Middle frontal gyrus (tissue), 1 donor: ENCODE measurements at regions not wholly inside any gene's neighbourhood (a gene's known extent, or its start where the extent isn't known, plus 50 kb on each side); places are given as distances from the start of the nearest gene placed in this dataset.
A peak's percentile ranks its signal among the peaks of the same experiment; 100 is the strongest.

Experiments
- DNase-seq: peaks from one replicate; pipeline ENCODE4 v3.0.0-alpha.2; 2015; ENCODE audit warnings: low spot score; ENCODE audit errors: extremely low spot score

GRCh38 chr1:201766131-201766866 is 62.7 kb upstream of the IPO9 start:
- no peak for DNase-seq

DNA sequence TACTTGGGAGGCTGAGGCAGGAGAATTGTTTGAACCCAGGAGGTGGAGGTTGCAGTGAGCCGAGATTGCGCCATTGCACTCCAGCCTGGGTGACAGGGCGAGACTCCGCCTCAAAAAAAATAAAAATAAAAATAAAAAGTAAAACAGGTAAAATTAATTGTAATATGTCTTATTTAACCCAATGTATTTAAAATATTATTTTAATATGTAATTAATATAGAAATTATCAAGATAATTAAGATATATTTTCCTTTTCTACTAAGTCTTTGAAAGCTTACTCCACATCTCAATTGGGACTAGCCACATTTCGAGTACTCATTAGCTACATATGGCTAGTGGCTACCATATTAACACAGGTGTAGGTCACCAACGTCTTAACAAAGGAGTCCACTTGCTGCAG is 61.6 kb upstream of the IPO9 start:
- no peak for DNase-seq

- no peak for DNase-seq
Observed at GRCh38 chr1:201769072-201769471, 59.9 kb upstream of the IPO9 start.

DNA sequence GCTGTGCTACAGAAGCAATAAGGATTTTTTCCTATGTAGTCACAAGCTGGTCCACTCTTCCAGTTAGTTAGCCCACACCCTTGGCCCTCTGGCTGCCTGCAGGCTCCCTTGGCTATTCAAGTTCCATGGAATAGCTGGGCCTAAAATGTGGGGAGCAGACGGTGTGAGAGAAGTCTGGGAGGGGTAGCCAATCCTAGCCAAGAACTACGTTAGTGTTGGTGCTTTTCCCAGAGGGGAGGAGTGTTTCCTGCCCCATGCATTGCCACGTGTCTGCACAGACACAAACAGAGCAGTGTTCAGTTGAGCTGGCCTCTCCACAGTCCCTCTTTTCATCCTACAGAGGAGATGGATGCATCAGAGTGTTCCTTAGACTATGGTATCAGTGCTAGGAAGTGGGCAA is 59.0 kb upstream of the IPO9 start:
- peak; percentile 90 for DNase-seq

- DNase-seq, result no peak
Observed at GRCh38 chr1:201771466-201771865, 57.5 kb upstream of the IPO9 start.

GRCh38 chr1:201772178-201772577 is 56.8 kb upstream of the IPO9 start:
- DNase-seq, result no peak

- no peak for DNase-seq
Observed at GRCh38 chr1:201773764-201774163, 55.2 kb upstream of the IPO9 start.

DNA sequence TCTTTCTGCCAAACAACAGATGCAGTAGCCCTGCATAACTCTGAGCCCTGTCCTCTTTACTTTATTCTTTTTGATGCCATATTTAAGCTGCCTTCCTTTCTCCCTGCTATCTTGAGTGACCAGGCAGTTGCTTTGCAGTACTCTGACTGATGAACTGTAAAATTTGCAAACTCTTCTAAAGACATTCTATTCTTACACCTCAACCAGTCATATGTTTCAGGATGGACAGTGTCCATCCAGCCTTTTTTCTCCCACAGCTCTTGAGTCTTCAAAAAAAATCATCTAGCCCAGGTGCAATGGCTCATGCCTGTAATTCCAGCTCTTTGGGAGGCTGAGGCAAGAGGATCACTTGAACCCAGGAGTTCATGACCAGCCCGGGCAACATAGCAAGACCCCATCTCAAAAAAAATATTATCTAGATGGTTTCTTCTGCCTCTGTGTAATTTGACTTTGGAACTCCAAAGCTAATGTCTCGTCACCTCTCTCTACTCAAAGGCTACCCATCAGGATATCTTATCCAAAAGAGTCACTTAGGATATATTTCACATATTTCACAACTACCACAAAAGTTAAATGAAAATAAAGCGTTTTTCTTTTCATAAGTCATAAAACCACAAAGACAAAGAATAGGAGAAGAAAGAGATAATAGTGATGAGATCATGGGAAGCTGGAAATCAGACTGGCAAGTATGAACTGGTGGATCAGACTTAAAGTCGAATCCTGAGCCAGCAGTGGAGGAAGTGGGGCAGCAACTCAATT is 54.6 kb upstream of the IPO9 start:
- DNase-seq, result no peak

GRCh38 chr1:201774983-201775344 is 54.0 kb upstream of the IPO9 start:
- no peak for DNase-seq

GRCh38 chr1:201775380-201775779 is 53.6 kb upstream of the IPO9 start:
- DNase-seq, result no peak

GRCh38 chr1:201778279-201779065 is 50.5 kb upstream of the IPO9 start:
- no peak for DNase-seq
